GM21526 (cell line): ENCODE measurements at regions not wholly inside any gene's neighbourhood (a gene's known extent, or its start where the extent isn't known, plus 50 kb on each side); places are given as distances from the start of the nearest gene placed in this dataset.

Source experiments
- ATAC-seq: cut with Tn5 transposase; IDR thresholded peaks from one replicate; pipeline ENCODE4 v1.9.1; 2021; ENCODE audit warnings: moderate library complexity; ENCODE audit not compliant: unreplicated experiment, low FRiP score

- no peak for ATAC-seq
Measured at GRCh38 chr10:78520737-78521430, 487.2 kb downstream of the RPS24 start.

DNA sequence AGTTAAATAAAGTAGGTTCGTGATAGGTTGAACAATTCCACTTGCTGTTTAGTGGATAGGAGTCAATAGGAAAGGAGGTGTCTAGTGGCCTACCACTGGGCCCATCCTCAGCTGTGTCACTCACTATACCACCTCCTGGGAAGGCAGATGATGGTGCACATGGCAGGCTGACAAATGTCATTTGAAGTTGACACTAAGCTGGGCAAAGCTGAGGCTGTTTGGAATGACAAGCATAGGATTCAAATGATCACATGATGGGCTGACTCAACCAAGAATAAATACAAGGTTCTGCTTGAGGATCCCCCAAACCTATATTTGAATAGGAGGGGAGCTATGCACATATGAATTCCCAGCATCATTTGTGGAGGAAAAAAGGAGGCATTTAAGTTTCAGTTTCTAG, 489.8 kb downstream of the RPS24 start:
- no peak for ATAC-seq

GRCh38 chr10:78524342-78524741, 490.7 kb downstream of the RPS24 start:
- ATAC-seq: no peak

DNA sequence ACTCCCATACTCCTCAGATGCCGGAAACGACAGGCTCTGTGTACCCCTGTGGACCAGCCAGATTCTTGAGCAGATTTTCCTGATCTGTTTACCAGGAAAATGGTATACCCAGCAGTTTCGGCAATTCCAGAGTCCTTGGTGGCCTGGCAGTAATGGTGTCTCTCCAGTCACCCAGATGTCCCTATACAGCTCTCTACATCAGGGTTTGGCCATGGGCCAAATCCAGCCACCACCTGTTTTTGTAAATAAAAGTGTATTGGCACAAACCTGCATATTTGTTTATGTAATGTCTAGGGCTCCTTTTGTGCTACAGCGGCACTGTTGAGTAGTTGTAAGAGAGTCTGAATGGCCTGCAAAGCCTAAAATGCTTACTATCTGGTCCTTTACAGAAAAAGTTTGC, 491.3 kb downstream of the RPS24 start:
- ATAC-seq: no peak

GRCh38 chr10:78526347-78526746, 492.7 kb downstream of the RPS24 start:
- no peak for ATAC-seq

DNA sequence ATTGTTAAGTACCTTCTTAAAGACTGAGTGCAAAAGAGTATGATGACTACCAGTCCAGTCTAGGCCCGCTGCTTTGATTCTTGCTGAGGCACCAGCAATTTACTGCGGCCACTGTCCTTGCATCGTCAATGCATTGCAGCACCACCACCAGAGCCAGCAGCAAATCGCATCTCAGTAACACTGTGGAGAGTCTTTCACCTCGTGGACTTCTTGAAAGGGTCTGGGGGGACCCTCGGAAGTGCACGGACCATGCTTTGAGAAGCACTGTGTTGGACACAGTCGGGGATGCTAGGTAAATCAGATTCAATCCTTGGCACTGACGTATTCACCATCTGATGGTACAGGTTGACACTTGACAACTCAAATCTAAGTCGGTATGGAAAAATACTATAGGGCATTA, 493.6 kb downstream of the RPS24 start:
- no peak for ATAC-seq

- ATAC-seq: no peak
Measured at GRCh38 chr10:78528749-78529204, 495.1 kb downstream of the RPS24 start.

DNA sequence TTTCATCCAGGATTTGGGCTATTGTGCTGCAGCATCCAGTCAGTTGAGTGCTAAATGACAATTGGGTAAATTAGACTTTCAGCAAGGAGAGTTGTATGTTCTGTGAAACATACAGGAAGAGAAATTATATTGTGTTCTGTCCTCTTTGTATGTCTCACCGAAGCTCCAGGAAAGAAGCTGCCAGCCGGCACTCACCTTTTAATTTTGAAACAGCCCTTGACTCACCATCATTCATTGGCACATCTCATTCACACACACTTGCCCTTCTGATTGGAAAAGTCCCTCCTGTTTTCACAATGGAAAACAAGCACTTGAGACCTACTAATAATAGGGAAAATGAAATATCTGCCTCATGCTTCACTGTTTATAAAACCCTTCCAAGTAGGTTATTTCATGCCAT, 495.6 kb downstream of the RPS24 start:
- no peak for ATAC-seq

DNA sequence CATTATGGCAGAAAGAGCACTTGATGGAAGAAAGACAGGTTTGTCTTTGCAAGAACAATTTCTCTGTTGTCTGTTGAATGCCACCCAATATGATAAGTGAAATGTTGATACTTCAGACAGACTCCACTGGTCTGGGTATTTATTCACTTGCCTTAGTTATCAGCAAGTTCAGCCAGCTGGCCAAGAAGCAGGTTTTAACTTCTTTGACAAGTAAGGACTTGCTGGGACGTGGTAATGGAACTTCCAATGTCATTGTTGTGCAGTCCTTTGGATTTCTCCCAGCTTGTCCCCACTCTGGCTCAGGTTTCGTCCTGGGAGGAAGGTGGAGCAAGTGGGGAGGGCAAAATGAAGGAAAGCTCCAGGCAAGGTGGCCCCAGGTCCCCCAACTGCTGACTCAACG, 497.4 kb downstream of the RPS24 start:
- ATAC-seq: no peak

- ATAC-seq: no peak
Measured at GRCh38 chr10:78532480-78533042, 498.9 kb downstream of the RPS24 start.

DNA sequence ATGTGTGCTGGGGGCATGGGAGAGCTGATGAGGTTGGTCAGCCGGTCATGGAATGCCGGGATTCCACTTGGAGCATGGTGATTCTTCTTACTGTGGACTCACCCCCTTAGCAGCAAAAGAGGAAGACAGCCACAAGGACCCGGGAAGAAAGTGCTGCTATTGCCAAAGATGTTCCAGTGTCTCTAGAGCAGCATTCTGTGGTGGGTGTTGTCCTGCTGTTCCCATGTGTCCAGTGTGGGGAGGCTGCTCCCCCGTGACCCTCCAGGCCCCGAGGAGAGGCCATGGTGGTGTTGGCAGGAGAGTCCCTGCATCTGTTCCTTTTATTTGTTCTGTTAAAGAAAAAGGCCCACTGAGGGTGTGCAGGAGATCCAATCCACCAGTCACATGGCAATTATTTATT, 499.4 kb downstream of the RPS24 start:
- no peak for ATAC-seq

DNA sequence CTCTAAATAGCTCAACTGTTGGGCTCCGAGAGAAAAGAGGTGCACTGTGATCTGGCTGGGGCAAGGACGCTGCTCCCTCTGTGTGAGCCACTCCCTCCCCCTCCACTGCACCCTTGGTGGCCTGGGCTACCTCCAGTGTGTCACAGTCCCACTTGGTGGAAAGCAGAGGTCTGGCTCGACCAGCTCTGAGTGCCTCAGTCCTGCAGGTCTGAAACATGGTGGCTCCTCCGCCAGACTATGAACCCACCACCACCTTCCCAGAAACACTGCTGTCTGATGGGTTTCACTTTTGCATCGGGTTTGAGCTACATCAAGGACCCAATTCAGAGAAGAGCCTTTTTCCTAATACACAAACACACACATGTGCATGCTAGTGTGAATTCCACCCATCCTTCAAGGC, 500.1 kb downstream of the RPS24 start:
- ATAC-seq: no peak

- no peak for ATAC-seq
Measured at GRCh38 chr10:78535716-78536218, 502.1 kb downstream of the RPS24 start.

- no peak for ATAC-seq
Measured at GRCh38 chr10:78537018-78537417, 503.4 kb downstream of the RPS24 start.

DNA sequence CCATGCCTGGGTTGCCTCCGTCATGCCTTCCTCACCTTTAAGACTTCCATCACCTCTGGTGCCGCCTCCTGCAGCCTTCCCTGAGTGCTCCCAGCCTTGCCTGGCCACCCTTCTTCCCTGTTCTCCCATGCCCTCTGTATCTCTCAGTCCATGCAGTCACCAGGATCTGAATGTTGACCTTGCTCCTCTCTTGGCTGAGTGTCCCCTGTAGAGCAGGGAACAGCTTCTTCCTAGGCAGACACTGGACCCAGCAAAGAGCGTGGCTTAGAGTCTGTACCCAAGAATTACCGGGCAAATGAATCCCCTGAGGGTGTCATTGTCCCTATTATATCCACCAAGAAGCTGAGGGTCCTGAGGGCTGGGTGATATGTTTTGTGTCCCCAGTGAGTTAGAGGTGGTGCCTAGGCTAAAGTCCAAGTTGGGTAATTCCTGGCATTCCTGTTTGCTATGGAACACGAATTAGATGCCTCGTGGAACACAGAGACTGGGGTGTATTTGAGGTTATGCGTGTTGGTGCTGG, 505.6 kb downstream of the RPS24 start:
- no peak for ATAC-seq

DNA sequence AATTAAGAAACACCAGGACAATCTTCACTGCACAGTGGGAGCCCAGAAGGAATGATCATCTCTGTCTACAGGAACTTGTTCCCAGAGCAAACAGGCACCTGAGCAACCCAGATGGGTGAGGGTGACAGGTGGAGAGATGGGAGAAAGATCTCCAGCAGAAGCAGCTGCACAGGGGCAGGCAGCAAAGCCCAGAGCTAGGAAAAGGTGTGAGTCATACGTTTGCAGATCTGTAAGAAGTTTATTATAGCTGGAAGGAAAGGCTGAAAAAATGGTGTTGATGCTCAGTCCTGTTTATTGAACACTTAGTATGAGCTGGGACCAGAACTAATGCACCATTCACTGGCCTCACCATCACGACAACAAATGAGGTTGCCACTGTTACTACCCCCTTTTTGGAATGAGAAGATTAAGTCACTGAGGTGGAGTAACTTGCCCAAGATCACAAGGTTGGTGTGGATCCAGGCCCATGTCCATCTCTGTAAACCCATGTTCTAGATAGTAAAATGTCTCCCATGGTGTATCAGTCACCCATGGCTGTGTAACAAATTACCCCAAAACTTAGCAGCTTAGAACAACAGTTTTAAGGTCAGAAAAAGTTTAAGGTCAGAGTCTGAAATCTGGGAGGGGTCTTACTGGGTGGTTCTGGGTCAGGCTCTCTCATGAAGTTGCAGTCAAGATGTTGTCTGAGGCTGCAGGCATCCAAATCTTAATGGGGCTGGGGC, 506.9 kb downstream of the RPS24 start:
- ATAC-seq: no peak

DNA sequence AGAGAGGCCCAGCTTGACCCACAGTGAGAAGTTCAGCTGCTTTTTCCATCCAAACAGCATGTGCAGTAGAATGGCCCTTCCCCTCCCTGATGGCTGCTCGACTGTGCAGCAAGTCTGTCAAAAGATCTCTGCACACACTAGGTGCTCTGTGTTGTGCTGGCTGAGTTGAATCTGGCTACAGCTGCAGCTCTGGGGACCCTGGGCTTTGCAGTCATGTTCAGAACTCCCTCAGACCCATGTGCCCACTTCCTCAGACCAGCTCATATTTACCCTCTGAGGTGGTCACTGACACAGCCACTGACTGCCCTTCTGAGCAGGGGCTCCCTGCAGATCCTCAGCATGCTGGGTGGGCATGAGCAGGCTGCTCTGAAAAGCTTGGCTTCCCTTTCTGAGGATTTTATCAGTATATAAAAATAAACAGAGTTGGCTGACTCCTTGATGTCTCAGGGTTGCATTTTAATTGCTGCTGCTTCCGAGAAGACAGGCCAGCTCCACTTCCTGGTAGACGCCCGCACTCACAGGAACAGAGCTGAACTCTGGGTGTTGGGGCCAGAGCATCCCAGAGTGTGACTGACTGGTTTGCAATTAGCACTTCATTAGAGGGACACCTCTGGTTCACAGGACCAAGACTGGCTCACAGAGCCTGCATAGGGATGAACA, 507.9 kb downstream of the RPS24 start:
- ATAC-seq: no peak

DNA sequence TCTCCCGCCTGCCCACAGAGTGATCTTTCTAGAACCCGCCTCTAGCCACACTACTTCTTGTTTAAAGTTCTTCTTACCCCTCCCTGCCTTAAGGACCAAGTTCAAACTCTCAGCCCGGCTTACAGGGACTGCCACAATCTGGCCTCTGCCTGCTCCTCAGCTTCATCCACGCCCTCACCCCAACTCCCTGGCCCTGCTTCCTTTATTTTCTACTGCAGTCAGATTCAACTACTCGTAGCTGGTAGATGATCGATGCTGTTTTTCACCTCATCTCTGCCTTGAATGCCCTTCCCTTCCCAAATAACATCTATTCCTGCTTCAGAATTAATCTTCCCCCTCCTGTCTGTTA, 508.5 kb downstream of the RPS24 start:
- ATAC-seq: no peak

GRCh38 chr10:78542521-78542920, 508.9 kb downstream of the RPS24 start:
- ATAC-seq: no peak

GRCh38 chr10:78543031-78543748, 509.5 kb downstream of the RPS24 start:
- ATAC-seq: no peak
